ENCODE measurements at regions not wholly inside any gene's neighbourhood (a gene's known extent, or its start where the extent isn't known, plus 50 kb on each side); places are given as distances from the start of the nearest gene placed in this dataset.

GRCh38 chr5:124074500-124074899 lies 562.5 kb downstream of the CSNK1G3 start:
- no peak for TF ChIP-seq EGR1 (IDR thresholded peaks at IDR 0.05; ENCODE audit: borderline replicate concordance, low read depth, low read length)
- TF ChIP-seq CTCF (IDR thresholded peaks at IDR 0.05; ENCODE audit: control extremely low read depth in 1 of 3, insufficient read depth in 1 of 3, low read depth in 1 of 3, low read length in 3 of 3), result no peak
- no peak for TF ChIP-seq TAF1 (IDR thresholded peaks at IDR 0.05; ENCODE audit: low read depth, low read length)
- no peak for TF ChIP-seq POLR2A (IDR thresholded peaks at IDR 0.05; ENCODE audit: control extremely low read depth in 1 of 2, low read depth in 2 of 2, low read length in 2 of 2)
- no peak for TF ChIP-seq CEBPB (IDR thresholded peaks at IDR 0.05; ENCODE audit: low read depth, low read length)
- TF ChIP-seq MAX (IDR thresholded peaks at IDR 0.05), result no peak
- no peak for TF ChIP-seq GABPA (IDR thresholded peaks at IDR 0.05; ENCODE audit: borderline replicate concordance, insufficient read depth, low read length)
- no peak for TF ChIP-seq EP300 (IDR thresholded peaks at IDR 0.05; ENCODE audit: borderline replicate concordance in 1 of 2, low read depth in 2 of 2, low read length in 2 of 2)

Data from H1 (cell line).